IPS DF 6.9 (cell line): ENCODE measurements at regions not wholly inside any gene's neighbourhood (a gene's known extent, or its start where the extent isn't known, plus 50 kb on each side); places are given as distances from the start of the nearest gene placed in this dataset.

Experiments used
- DNase-seq: peaks from one replicate; pipeline ENCODE4 v3.0.0-alpha.2; 2013; ENCODE audit warnings: low read depth, low spot score
- H3K27ac ChIP-seq: one replicate; pipeline ENCODE4 v1.5.1; 2013; ENCODE audit warnings: low read length, control low read depth
- H3K27me3 ChIP-seq: 2 replicates; pipeline ENCODE4 v1.6.1; 2013; ENCODE audit warnings: mild to moderate bottlenecking, low read length; ENCODE audit not compliant: control insufficient read depth, insufficient read depth
- H3K36me3 ChIP-seq: 2 replicates; pipeline ENCODE4 v1.6.1; 2013; ENCODE audit warnings: low read length; ENCODE audit not compliant: control insufficient read depth, insufficient read depth
- H3K4me1 ChIP-seq: 2 replicates; pipeline ENCODE4 v1.6.1; 2013; ENCODE audit warnings: low read length; ENCODE audit not compliant: control insufficient read depth, insufficient read depth
- H3K4me3 ChIP-seq: 2 replicates; pipeline ENCODE4 v1.5.1; 2013; ENCODE audit warnings: mild to moderate bottlenecking, low read length
- H3K9me3 ChIP-seq: 2 replicates; pipeline ENCODE4 v1.6.1; 2013; ENCODE audit warnings: low read length, inconsistent platforms; ENCODE audit not compliant: control insufficient read depth, insufficient read depth
- WGBS: extraction: QIAGEN DNeasy Blood & Tissue Kit; methylation state at CpG from one replicate; pipeline ENCODE4 v1.1.7; 2013; ENCODE audit warnings: mixed read lengths, missing lambda C conversion rate; ENCODE audit not compliant: insufficient read length, insufficient coverage; 5-methylcytosine and 5-hydroxymethylcytosine counted together

DNA sequence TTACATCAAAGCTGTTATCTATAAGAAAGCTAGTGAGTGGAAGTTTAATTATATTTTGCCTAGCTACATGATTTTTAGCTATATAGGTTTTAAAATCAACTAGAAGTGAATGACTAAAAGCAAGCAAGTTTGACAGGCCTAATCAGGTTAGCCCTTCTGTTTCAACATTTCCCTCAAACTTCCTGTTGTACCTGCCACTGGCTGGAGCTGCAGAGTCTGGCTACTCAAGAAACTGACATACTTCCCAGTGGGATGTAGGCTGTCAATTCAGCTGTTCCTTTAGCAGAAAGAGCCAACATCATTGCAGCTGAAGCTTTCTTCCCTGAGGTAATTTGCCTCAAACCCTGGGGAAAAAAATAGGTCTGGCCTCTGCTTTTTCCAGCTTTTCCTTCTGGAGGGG is 87.1 kb upstream of the TNR start:
- Histone ChIP-seq H3K27ac (no peak overlapping the region), H3K4me1 (no peaks in the 10 kb centered on the region), H3K36me3 (no peaks in the 10 kb centered on the region), H3K4me3 (no peak overlapping the region), H3K9me3 (no peaks in the 10 kb centered on the region), H3K27me3 (no peaks in the 10 kb centered on the region)
- DNase-seq: no peak

DNA sequence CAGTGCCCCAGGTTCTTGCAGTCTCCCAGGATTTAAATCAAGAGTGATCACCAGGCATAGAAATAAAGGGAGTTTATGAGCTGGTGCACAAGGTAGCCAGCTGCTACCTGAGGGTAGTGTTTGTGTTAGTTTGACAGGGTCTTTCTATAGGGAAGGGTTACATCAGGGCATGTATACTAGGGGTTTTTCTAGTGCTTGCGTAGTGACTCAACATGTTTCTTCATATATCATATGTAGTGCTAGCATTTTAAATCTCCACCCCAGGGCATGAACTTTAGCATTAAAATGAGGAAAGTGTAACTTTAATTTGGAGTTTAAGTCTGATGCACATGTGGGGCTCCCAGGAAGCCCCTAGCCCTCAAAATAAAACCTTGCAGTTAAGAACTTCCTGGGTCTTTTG is 86.5 kb upstream of the TNR start:
- H3K9me3 ChIP-seq: no peaks in the 10 kb centered on the region
- H3K27ac ChIP-seq: no peak overlapping the region
- H3K36me3 ChIP-seq: no peaks in the 10 kb centered on the region
- H3K4me3 ChIP-seq: no peak overlapping the region
- no peak for DNase-seq
- no peaks in the 10 kb centered on the region for H3K4me1 ChIP-seq
- H3K27me3 ChIP-seq: no peaks in the 10 kb centered on the region
- WGBS: no CpG with 5 or more reads among the region's 1 CpG

DNA sequence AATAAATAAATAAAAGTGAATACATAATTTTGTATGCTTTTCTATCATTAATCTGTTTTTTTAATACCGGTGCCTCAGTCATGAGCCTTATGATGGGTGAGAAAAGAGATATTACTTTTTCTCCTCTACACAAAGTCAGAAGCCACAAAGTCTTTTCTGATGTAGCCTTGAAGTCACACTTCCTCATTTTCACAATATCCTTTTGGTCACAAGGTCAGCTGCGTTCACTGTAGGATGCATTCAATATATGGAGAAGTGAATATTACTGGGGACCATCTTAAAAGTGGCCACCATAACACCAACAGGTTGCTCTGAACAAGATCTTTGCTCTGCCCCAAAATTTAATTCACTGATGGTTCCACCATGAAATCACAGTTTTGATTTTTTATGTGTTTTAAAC is 83.3 kb upstream of the TNR start:
- WGBS: no CpG with 5 or more reads among the region's 2 CpGs
- Histone ChIP-seq H3K36me3 (no peaks in the 10 kb centered on the region), H3K27ac (no peak overlapping the region), H3K4me3 (no peak overlapping the region), H3K4me1 (no peaks in the 10 kb centered on the region), H3K9me3 (no peaks in the 10 kb centered on the region), H3K27me3 (no peaks in the 10 kb centered on the region)
- DNase-seq: no peak

DNA sequence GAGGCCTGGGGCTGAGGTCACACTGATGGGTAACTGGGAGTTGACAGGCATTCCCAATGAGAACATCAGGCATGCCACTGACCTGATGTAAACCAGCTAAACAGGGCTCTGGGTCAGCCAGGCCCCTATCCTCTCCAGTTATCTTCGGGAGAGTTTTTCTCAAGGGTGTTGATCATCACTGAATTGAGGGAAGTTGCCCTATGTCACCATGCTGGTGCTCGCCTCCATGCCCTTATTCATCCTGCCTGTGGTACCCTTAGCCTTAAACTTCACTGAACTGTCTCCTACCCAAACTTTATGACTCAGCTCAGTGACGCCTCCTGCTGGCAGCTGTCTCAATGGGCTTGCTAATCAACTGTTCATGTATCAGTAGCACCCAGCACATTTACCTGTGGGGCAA is 80.7 kb upstream of the TNR start:
- Histone ChIP-seq H3K4me3 (no peak overlapping the region), H3K4me1 (no peaks in the 10 kb centered on the region), H3K27me3 (no peaks in the 10 kb centered on the region), H3K27ac (no peak overlapping the region), H3K9me3 (no peaks in the 10 kb centered on the region), H3K36me3 (no peaks in the 10 kb centered on the region)
- DNase-seq: peak; percentile 71
- no CpG with 5 or more reads among the region's 3 CpGs for WGBS

DNA sequence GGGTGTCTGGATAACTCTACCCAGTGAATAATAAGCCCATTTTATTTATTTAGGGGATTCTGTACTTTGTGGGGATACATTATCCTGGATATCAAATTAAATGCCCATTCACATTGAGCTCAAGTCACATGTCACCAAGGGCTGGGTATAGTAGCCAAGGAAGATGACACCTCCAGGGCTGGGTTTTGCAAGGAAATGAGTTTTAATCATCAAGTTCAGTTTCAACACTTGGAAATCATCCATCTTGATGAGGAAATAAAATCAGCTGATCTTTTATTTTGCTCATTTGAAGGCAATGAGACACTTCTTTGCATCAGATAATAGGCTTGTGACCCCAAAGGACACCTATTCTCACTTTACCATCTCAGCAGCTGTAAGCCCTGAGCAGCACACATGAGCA is 80.0 kb upstream of the TNR start:
- Histone ChIP-seq H3K36me3 (no peaks in the 10 kb centered on the region), H3K9me3 (no peaks in the 10 kb centered on the region), H3K27me3 (no peaks in the 10 kb centered on the region), H3K4me3 (no peak overlapping the region), H3K4me1 (no peaks in the 10 kb centered on the region), H3K27ac (no peak overlapping the region)
- no peak for DNase-seq

DNA sequence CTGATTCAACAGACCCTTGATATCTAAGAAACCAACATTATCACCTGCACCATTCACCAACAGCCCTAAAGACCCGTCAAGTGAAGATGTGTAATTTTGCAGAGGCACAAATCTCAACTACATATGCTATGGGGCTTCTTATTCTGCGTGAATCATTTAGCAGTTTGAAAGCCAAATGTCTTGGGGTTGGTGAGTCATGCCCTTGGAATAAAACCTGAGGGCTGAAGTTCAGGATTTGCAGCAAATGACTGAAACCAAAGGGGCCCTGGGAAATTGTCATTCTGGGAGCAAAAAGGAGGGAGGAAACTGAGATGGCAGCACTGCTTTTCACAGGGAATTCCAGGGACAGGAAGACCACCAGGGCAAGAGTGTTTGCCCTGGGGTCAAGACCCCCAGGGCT is 79.2 kb upstream of the TNR start:
- H3K36me3 ChIP-seq: no peaks in the 10 kb centered on the region
- H3K4me3 ChIP-seq: no peak overlapping the region
- DNase-seq: no peak
- no peaks in the 10 kb centered on the region for H3K27me3 ChIP-seq
- H3K27ac ChIP-seq: no peak overlapping the region
- no CpG with 5 or more reads among the region's 2 CpGs for WGBS
- no peaks in the 10 kb centered on the region for H3K4me1 ChIP-seq
- H3K9me3 ChIP-seq: no peaks in the 10 kb centered on the region

DNA sequence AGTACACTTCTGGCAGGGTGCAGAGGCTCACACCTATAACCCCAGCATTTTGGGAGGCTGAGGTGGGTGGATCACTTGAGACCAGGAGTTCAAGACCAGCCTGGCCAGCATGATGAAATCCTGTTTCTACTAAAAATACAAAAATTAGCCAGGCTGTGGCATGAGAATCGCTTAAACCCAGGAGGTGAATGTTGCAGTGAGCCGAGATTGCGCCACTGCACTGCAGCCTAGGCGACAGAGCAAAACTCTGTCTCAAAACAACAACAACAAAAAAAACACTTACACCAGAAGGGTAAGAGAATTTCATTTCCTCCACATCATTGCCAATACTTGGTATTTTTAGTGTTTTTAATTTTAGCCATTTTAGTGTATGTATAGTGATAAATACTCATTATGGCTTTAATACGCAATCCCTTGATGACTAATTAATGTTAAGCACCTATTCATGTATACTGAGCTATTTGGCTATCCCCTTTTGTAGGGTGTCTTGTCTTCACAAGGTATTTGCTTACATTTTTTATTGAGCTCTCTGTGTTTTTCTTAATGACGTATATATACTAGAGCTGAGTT is 77.1 kb upstream of the TNR start:
- Histone ChIP-seq H3K27me3 (no peaks in the 10 kb centered on the region), H3K4me3 (no peak overlapping the region), H3K4me1 (no peaks in the 10 kb centered on the region), H3K27ac (no peak overlapping the region), H3K36me3 (no peaks in the 10 kb centered on the region), H3K9me3 (no peaks in the 10 kb centered on the region)
- no CpG with 5 or more reads among the region's 6 CpGs for WGBS
- DNase-seq: no peak

DNA sequence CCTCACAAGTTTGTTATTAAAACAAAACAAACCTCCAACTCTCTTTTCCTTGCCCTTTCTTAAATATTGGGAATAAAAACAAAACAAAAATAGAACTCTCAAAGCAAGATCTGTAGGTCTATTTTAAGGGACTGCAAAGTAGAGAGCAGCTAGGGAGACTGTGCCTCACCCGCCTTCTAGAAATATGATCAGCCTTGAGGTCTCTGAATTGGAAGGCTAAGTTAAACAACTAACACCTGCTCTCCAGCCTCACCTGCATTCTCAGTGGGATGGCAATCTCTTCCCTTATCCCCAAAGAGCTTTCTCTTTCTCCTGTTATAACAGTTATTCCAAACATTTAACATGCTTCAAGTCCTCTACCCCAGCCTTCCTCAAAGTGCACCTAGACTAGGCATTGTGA is 75.5 kb upstream of the TNR start:
- DNase-seq: no peak
- no peaks in the 10 kb centered on the region for H3K27me3 ChIP-seq
- WGBS: no CpG with 5 or more reads among the region's 1 CpG
- no peaks in the 10 kb centered on the region for H3K36me3 ChIP-seq
- H3K9me3 ChIP-seq: no peaks in the 10 kb centered on the region
- H3K4me3 ChIP-seq: no peak overlapping the region
- no peaks in the 10 kb centered on the region for H3K4me1 ChIP-seq
- H3K27ac ChIP-seq: no peak overlapping the region

DNA sequence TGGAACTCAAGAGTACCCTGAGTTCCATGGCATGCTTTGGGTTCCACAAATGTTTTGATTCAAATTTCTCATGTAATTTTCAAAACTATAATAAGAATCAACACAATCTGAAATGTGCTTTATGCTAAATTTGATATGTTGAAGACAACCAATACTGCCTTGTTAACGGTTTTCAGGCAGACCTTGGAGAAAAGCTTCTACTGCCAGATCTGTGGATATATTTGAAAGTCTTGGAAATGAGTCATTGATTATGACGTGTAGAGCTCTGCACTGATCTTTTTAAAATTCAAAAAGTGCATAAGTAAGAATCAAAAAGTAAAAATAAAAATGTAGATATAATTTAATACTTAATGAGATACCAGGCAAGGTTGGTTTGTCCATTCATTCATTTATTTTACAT is 74.0 kb upstream of the TNR start:
- WGBS: no CpG with 5 or more reads among the region's 2 CpGs
- H3K4me3 ChIP-seq: no peak overlapping the region
- H3K27me3 ChIP-seq: no peaks in the 10 kb centered on the region
- no peaks in the 10 kb centered on the region for H3K9me3 ChIP-seq
- no peak for DNase-seq
- H3K36me3 ChIP-seq: no peaks in the 10 kb centered on the region
- H3K27ac ChIP-seq: no peak overlapping the region
- H3K4me1 ChIP-seq: no peaks in the 10 kb centered on the region

DNA sequence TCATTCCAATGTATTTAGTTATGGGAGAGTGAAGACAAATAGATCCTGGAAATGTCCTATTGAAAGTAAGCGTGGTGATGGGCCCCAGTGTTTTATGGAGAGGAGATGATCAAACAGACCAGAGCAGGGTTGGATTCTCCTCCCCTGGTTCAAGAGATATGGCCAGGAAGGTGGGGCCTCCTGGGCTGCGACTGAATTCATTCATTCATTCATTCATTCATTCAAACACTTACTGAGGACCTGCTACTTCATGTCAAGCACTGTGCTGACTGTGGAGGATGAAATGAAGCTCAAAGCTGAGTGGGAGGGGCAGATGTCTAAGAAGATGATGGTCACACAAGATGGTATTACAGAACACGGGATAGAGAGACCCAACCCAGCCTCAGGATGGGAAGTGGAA is 71.5 kb upstream of the TNR start:
- WGBS: no CpG with 5 or more reads among the region's 3 CpGs
- H3K9me3 ChIP-seq: no peaks in the 10 kb centered on the region

DNA sequence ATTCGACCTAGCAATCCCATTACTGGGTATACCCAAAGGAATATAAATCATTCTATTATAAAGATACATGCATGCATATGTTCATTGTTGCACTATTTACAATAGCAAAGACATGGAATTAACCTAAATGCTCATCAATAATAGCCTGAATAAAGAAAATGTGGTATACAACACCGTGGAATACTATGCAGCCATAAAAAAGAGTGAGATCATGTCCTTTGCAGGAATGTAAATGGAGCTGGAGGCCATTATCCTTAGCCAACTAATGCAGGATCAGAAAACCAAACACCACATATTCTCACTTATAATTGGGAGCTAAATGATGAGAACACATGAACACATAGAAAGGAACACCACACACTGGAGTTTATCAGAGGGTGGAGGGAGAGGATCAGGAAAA is 69.5 kb upstream of the TNR start:
- no CpG with 5 or more reads among the region's 2 CpGs for WGBS
- Histone ChIP-seq H3K4me1 (peaks cover 1% of the 10 kb centered on the region; the same call in 1 of the 2 replicates), H3K4me3 (no peak overlapping the region), H3K36me3 (no peaks in the 10 kb centered on the region), H3K9me3 (no peaks in the 10 kb centered on the region), H3K27ac (no peak overlapping the region), H3K27me3 (no peaks in the 10 kb centered on the region)
- no peak for DNase-seq

More for the DNA sequence above, 71.5 kb upstream of the TNR start:
- Histone ChIP-seq H3K36me3 (no peaks in the 10 kb centered on the region), H3K4me1 (no peaks in the 10 kb centered on the region), H3K4me3 (no peak overlapping the region), H3K27ac (no peak overlapping the region), H3K27me3 (no peaks in the 10 kb centered on the region)
- DNase-seq: no peak
